HCT116 (cell line): ENCODE measurements at regions not wholly inside any gene's neighbourhood (a gene's known extent, or its start where the extent isn't known, plus 50 kb on each side); places are given as distances from the start of the nearest gene placed in this dataset.

Source experiments
- ATAC-seq: fragments of 200-7000 bp; cut with Tn5 transposase; 2 replicates; pipeline ENCODE4 v1.9.1; 2020; ENCODE audit warnings: mild to moderate bottlenecking, moderate library complexity
- BruUV-seq: library from RNA; stranded (reverse); fragments of 400-500 nt; replicated peaks from 2 replicates; lab custom pipeline; 2021; lab: Mats Ljungman, UMichigan
- CTCF ChIA-PET: fragments of 300-600 bp; sonication (Branson Sonifier 250); formaldehyde crosslinking; loops from one replicate; lab custom pipeline; 2021; ENCODE audit warnings: antibody characterized with exemption; lab: Charles Lee
- POLR2A ChIA-PET: fragments of 300-600, 350-600 bp; sonication (Branson Sonifier 250); formaldehyde crosslinking; loops from one replicate; lab custom pipeline; 2021; ENCODE audit warnings: antibody characterized with exemption; lab: Charles Lee
- RAD21 ChIA-PET, 2 experiments: fragments of 300-600 bp; sonication (Branson Sonifier 250); formaldehyde crosslinking; loops; one replicate each; lab custom pipeline; 2023; ENCODE audit warnings: low total read pairs in 2 of 2; ENCODE audit not compliant: uncharacterized antibody in 2 of 2, unreplicated experiment in 2 of 2, low non-redundant PET in 1 of 2; lab: Charles Lee
- DNase-seq: peaks from one replicate; pipeline ENCODE4 v3.0.0-alpha.2; 2010; ENCODE audit warnings: low read depth, low spot score
- H2AFZ ChIP-seq: fragments of 200-600 bp; shearing (Covaris generic), sonication (generic); 2 replicates; pipeline ENCODE4 v1.6.1; 2017; ENCODE audit warnings: low read depth, mixed run types, mixed read lengths, antibody characterized with exemption, low read length; ENCODE audit not compliant: poor library complexity, severe bottlenecking
- H3K27ac ChIP-seq: 2 replicates; pipeline ENCODE4 v1.5.1; 2012; ENCODE audit warnings: low read depth, low read length
- H3K27me3 ChIP-seq: fragments of 200-600 bp; sonication (generic); 2 replicates; pipeline ENCODE4 v1.6.1; 2016; ENCODE audit warnings: mixed run types, low read length, mixed read lengths; ENCODE audit not compliant: insufficient read depth
- H3K36me3 ChIP-seq, 2 experiments: fragments of 200-500 bp in 1 of 2; fragments of 200-600 bp in 1 of 2; sonication (Bioruptor generic) in 1 of 2; sonication (generic) in 1 of 2; 2 replicates each; pipeline versions ENCODE4 v1.5.1 to v1.6.1; 2014 to 2016; ENCODE audit warnings: low read length in 2 of 2, inconsistent platforms in 1 of 2, mixed read lengths in 1 of 2, mixed run types in 1 of 2; ENCODE audit not compliant: insufficient read depth in 2 of 2, control insufficient read depth in 1 of 2
- H3K4me1 ChIP-seq, 2 experiments: fragments of 200-600 bp in 1 of 2; sonication (generic) in 1 of 2; 2 replicates each; pipeline versions ENCODE4 v1.5.1 to v1.6.1; 2012 to 2017; ENCODE audit warnings: low read length in 2 of 2, inconsistent platforms in 1 of 2, mild to moderate bottlenecking in 1 of 2, mixed read lengths in 1 of 2, mixed run types in 1 of 2, moderate library complexity in 1 of 2; ENCODE audit not compliant: insufficient read depth in 2 of 2, control insufficient read depth in 1 of 2
- H3K4me2 ChIP-seq: fragments of 200-600 bp; sonication (generic); 2 replicates; pipeline ENCODE4 v1.6.1; 2017; ENCODE audit warnings: mixed run types, low read length, mixed read lengths
- H3K4me3 ChIP-seq, 2 experiments: fragments of 200-600 bp in 1 of 2; sonication (generic) in 1 of 2; replicated peaks in 1 of 2; 2 replicates each; pipeline ENCODE4 v1.5.1; 2011 to 2016; ENCODE audit warnings: low read length in 2 of 2, control low read depth in 1 of 2, low read depth in 1 of 2, mild to moderate bottlenecking in 1 of 2, mixed read lengths in 1 of 2, mixed run types in 1 of 2
- H3K79me2 ChIP-seq: fragments of 200-600 bp; sonication (generic); 2 replicates; pipeline ENCODE4 v1.6.1; 2017; ENCODE audit warnings: mild to moderate bottlenecking, mixed run types, low read length, moderate library complexity, mixed read lengths; ENCODE audit not compliant: insufficient read depth
- H3K9ac ChIP-seq: fragments of 200-600 bp; sonication (generic); 2 replicates; pipeline ENCODE4 v1.6.1; 2016; ENCODE audit warnings: low read length, mixed read lengths
- H3K9me2 ChIP-seq: fragments of 200-600 bp; sonication (generic), shearing (Covaris generic); 2 replicates; pipeline ENCODE4 v1.6.1; 2017; ENCODE audit warnings: mixed run types, mild to moderate bottlenecking, moderate library complexity; ENCODE audit not compliant: insufficient read depth
- H3K9me3 ChIP-seq, 2 experiments: fragments of 200-500 bp in 1 of 2; fragments of 200-600 bp in 1 of 2; sonication (Bioruptor generic) in 1 of 2; sonication (generic) in 1 of 2; 2 replicates each; pipeline ENCODE4 v1.6.1; 2014 to 2017; ENCODE audit warnings: low read length in 2 of 2, mixed read lengths in 2 of 2, inconsistent platforms in 1 of 2, low read depth in 1 of 2, mild to moderate bottlenecking in 1 of 2, mixed run types in 1 of 2, moderate library complexity in 1 of 2; ENCODE audit not compliant: control insufficient read depth in 1 of 2, insufficient read depth in 1 of 2
- H4K20me1 ChIP-seq: fragments of 200-600 bp; sonication (generic), shearing (Covaris generic); 2 replicates; pipeline ENCODE4 v1.6.1; 2017; ENCODE audit warnings: mixed run types, mild to moderate bottlenecking, moderate library complexity; ENCODE audit not compliant: insufficient read depth
- CBX3 ChIP-seq: IDR thresholded peaks from 2 replicates; pipeline ENCODE4 v1.6.1; 2012; ENCODE audit warnings: low read depth
- CEBPB ChIP-seq: IDR thresholded peaks from 2 replicates; pipeline ENCODE4 v1.6.1; 2012; ENCODE audit warnings: low read depth
- CTCF ChIP-seq, 3 experiments: fragments of 200-600 bp in 1 of 3; sonication (generic) in 1 of 3; IDR thresholded peaks in 2 of 3; conservative IDR thresholded peaks in 1 of 3; 2 replicates each; pipeline ENCODE4 v1.5.1; 2012 to 2017; ENCODE audit warnings: low read depth in 2 of 3, low read length in 2 of 3, antibody characterized with exemption in 1 of 3, borderline replicate concordance in 1 of 3, control low read depth in 1 of 3, mild to moderate bottlenecking in 1 of 3, mixed read lengths in 1 of 3, mixed run types in 1 of 3, moderate library complexity in 1 of 3; ENCODE audit not compliant: insufficient read depth in 1 of 3
- EGR1 ChIP-seq: IDR thresholded peaks from 2 replicates; pipeline ENCODE4 v1.6.1; 2012; ENCODE audit warnings: low read depth
- ELF1 ChIP-seq: IDR thresholded peaks from 2 replicates; pipeline ENCODE4 v1.6.1; 2012; ENCODE audit warnings: low read depth, borderline replicate concordance
- EZH2 ChIP-seq: fragments of 200-600 bp; sonication (generic); IDR thresholded peaks from 2 replicates; pipeline ENCODE4 v1.6.1; 2017; ENCODE audit warnings: antibody characterized with exemption, mixed run types
- JUND ChIP-seq: IDR thresholded peaks from 2 replicates; pipeline ENCODE4 v1.6.1; 2012
- MAX ChIP-seq: IDR thresholded peaks from 2 replicates; pipeline ENCODE4 v1.6.1; 2012
- POLR2A ChIP-seq: IDR thresholded peaks from 2 replicates; pipeline ENCODE4 v1.7.0; 2011; ENCODE audit warnings: borderline replicate concordance; ENCODE audit not compliant: insufficient read depth, insufficient read length; ENCODE audit errors: extremely low read depth
- POLR2AphosphoS5 ChIP-seq: IDR thresholded peaks from 2 replicates; pipeline ENCODE4 v1.6.1; 2011; ENCODE audit warnings: mild to moderate bottlenecking, low read depth, low read length, moderate library complexity
- SIN3A ChIP-seq: IDR thresholded peaks from 2 replicates; pipeline ENCODE4 v1.6.1; 2012; ENCODE audit warnings: low read depth
- SRF ChIP-seq: IDR thresholded peaks from 2 replicates; pipeline ENCODE4 v1.6.1; 2012; ENCODE audit warnings: low read depth
- TCF7L2 ChIP-seq: IDR thresholded peaks from 2 replicates; pipeline ENCODE4 v1.7.0; 2011; ENCODE audit warnings: borderline replicate concordance, inconsistent platforms; ENCODE audit not compliant: insufficient read depth, insufficient read length; ENCODE audit errors: extremely low read depth
- YY1 ChIP-seq: IDR thresholded peaks from 2 replicates; pipeline ENCODE4 v1.6.1; 2011; ENCODE audit warnings: low read length, low read depth, moderate library complexity, mild to moderate bottlenecking; ENCODE audit not compliant: insufficient replicate concordance; ENCODE audit errors: extremely low read depth
- ZNF274 ChIP-seq: fragments of 200-500 bp; sonication (Bioruptor generic); IDR thresholded peaks from 2 replicates; pipeline ENCODE4 v1.6.1; 2014; ENCODE audit warnings: mild to moderate bottlenecking, low read depth, low read length, inconsistent platforms
- intact Hi-C: fragments of 100-400 bp; cut with micrococcal nuclease; formaldehyde crosslinking; loops from 2 replicates; pipeline ENCODE4 v1.10.0; 2022
- TF ChIP-seq, protein P1 (sequence below): IDR thresholded peaks from 2 replicates; pipeline ENCODE4 v1.6.1; 2011; ENCODE audit warnings: mild to moderate bottlenecking, low read length, moderate library complexity; ENCODE audit not compliant: insufficient replicate concordance; ENCODE audit errors: extremely low read depth
- TF ChIP-seq, protein P2 (sequence below): IDR thresholded peaks from 2 replicates; pipeline ENCODE4 v1.6.1; 2012; ENCODE audit warnings: low read depth
- TF ChIP-seq, protein P3 (sequence below): IDR thresholded peaks from 2 replicates; pipeline ENCODE4 v1.6.1; 2012

GRCh38 chr12:25730489-25731349 lies 177.6 kb upstream of the LMNTD1 start:
- Histone ChIP-seq H3K4me2 (no peak overlapping the region), H4K20me1 (no peaks in the 10 kb centered on the region), H3K27me3 (no peaks in the 10 kb centered on the region), H3K36me3 (no peaks in the 10 kb centered on the region), H3K9me3 (no peaks in the 10 kb centered on the region), H2AFZ (no peak overlapping the region), H3K4me1 (no peaks in the 10 kb centered on the region; a peak in 1 of 4 replicates)
- DNase-seq (no peak), ATAC-seq (no peak)
- intact Hi-C loops: no loop called here
- POLR2A ChIA-PET: no interaction called here
- CTCF ChIA-PET: no interaction called here
- TF ChIP-seq CTCF (IDR thresholded peaks at IDR 0.05 in 2 of 3, conservative IDR thresholded peaks at IDR 0.05 in 1 of 3; ENCODE audit: borderline replicate concordance in 1 of 3, insufficient read depth in 1 of 3, low read depth in 2 of 3, low read length in 2 of 3): no peak
- no peak for TF ChIP-seq YY1
- TF ChIP-seq POLR2A: no peak
- TF ChIP-seq SRF: no peak
- TF ChIP-seq, protein P1, sequence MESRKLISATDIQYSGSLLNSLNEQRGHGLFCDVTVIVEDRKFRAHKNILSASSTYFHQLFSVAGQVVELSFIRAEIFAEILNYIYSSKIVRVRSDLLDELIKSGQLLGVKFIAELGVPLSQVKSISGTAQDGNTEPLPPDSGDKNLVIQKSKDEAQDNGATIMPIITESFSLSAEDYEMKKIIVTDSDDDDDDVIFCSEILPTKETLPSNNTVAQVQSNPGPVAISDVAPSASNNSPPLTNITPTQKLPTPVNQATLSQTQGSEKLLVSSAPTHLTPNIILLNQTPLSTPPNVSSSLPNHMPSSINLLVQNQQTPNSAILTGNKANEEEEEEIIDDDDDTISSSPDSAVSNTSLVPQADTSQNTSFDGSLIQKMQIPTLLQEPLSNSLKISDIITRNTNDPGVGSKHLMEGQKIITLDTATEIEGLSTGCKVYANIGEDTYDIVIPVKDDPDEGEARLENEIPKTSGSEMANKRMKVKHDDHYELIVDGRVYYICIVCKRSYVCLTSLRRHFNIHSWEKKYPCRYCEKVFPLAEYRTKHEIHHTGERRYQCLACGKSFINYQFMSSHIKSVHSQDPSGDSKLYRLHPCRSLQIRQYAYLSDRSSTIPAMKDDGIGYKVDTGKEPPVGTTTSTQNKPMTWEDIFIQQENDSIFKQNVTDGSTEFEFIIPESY: no peak
- no peak for TF ChIP-seq ELF1
- TF ChIP-seq, protein P2, sequence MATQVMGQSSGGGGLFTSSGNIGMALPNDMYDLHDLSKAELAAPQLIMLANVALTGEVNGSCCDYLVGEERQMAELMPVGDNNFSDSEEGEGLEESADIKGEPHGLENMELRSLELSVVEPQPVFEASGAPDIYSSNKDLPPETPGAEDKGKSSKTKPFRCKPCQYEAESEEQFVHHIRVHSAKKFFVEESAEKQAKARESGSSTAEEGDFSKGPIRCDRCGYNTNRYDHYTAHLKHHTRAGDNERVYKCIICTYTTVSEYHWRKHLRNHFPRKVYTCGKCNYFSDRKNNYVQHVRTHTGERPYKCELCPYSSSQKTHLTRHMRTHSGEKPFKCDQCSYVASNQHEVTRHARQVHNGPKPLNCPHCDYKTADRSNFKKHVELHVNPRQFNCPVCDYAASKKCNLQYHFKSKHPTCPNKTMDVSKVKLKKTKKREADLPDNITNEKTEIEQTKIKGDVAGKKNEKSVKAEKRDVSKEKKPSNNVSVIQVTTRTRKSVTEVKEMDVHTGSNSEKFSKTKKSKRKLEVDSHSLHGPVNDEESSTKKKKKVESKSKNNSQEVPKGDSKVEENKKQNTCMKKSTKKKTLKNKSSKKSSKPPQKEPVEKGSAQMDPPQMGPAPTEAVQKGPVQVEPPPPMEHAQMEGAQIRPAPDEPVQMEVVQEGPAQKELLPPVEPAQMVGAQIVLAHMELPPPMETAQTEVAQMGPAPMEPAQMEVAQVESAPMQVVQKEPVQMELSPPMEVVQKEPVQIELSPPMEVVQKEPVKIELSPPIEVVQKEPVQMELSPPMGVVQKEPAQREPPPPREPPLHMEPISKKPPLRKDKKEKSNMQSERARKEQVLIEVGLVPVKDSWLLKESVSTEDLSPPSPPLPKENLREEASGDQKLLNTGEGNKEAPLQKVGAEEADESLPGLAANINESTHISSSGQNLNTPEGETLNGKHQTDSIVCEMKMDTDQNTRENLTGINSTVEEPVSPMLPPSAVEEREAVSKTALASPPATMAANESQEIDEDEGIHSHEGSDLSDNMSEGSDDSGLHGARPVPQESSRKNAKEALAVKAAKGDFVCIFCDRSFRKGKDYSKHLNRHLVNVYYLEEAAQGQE: no peak
- no peak for TF ChIP-seq CBX3
- no peak for TF ChIP-seq EZH2
- no peak for TF ChIP-seq SIN3A
- TF ChIP-seq, protein P3, sequence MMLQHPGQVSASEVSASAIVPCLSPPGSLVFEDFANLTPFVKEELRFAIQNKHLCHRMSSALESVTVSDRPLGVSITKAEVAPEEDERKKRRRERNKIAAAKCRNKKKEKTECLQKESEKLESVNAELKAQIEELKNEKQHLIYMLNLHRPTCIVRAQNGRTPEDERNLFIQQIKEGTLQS: no peak
- TF ChIP-seq EGR1: no peak
- TF ChIP-seq ZNF274: no peak
- TF ChIP-seq TCF7L2: no peak
- TF ChIP-seq CEBPB: no peak
- TF ChIP-seq POLR2AphosphoS5: no peak
- TF ChIP-seq MAX: no peak
- no peak for TF ChIP-seq JUND
- TF ChIP-seq, all 23 proteins: peak for 0
- RAD21 ChIA-PET: no interaction called here
- Histone ChIP-seq H3K4me3 (no peak overlapping the region), H3K9ac (no peak overlapping the region), H3K79me2 (no peaks in the 10 kb centered on the region), H3K9me2 (no peaks in the 10 kb centered on the region), H3K27ac (no peak overlapping the region)
- BruUV-seq: no TSS peak
